ENCODE measurements at regions not wholly inside any gene's neighbourhood (a gene's known extent, or its start where the extent isn't known, plus 50 kb on each side); places are given as distances from the start of the nearest gene placed in this dataset.

DNA sequence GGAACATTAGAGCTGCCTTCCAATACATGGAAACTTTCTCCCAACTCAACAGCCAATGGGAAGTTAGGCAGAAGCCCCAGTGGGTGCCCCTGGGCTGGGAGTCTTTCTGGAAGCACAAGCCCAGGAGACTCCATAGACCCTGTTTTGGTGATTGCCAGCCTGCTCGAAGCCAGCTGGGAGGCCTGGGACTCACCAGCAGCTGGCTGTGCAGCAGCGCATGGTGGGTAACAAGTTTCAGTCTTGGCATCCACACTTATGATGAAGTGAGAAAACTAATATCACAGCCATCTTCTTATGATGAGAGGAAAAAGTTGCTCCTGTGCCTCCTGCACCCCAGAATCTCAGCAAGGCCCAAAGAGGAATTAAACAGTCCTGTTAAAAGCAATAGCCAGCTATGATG, 522.5 kb upstream of the CDH5 start:
- TF ChIP-seq, protein P1, sequence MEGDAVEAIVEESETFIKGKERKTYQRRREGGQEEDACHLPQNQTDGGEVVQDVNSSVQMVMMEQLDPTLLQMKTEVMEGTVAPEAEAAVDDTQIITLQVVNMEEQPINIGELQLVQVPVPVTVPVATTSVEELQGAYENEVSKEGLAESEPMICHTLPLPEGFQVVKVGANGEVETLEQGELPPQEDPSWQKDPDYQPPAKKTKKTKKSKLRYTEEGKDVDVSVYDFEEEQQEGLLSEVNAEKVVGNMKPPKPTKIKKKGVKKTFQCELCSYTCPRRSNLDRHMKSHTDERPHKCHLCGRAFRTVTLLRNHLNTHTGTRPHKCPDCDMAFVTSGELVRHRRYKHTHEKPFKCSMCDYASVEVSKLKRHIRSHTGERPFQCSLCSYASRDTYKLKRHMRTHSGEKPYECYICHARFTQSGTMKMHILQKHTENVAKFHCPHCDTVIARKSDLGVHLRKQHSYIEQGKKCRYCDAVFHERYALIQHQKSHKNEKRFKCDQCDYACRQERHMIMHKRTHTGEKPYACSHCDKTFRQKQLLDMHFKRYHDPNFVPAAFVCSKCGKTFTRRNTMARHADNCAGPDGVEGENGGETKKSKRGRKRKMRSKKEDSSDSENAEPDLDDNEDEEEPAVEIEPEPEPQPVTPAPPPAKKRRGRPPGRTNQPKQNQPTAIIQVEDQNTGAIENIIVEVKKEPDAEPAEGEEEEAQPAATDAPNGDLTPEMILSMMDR (IDR thresholded peaks at IDR 0.05), result no peak
- no peak for TF ChIP-seq POLR2A (IDR thresholded peaks at IDR 0.05)

All from Peyer's patch (tissue), 4 donors.